G401 (cell line): ENCODE measurements at regions not wholly inside any gene's neighbourhood (a gene's known extent, or its start where the extent isn't known, plus 50 kb on each side); places are given as distances from the start of the nearest gene placed in this dataset.
A peak's percentile ranks its signal among the peaks of the same experiment; 100 is the strongest.

Source experiments
- DNase-seq: peaks from one replicate; pipeline ENCODE4 v3.0.0-alpha.2; 2015; ENCODE audit warnings: low spot score
- in situ Hi-C: cut with HindIII; loops from 2 replicates; pipeline ENCODE4 v1.10.0; 2016; ENCODE audit warnings: low sequenced_read_pairs, mixed read lengths

DNA sequence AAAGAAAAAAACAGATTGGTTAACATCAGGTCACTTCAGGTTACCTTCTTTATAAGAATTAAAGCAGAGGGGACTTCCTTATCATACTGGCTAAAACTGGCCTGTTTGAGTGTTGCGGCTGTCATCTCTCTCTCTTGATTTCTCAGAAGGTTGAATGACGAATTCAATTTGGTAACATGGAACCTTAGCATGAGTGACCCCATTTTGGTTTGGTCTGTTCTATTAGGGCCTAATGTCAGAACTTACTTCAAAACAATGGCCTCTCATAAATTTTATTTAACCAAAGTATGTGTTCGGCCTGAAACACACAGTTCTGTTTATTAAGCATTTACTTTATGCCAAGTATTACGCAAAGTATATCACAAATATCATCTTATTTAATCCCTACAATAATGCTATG, 147.5 kb downstream of the CAAP1 start:
- in situ Hi-C loops, result no loop called here
- no peak for DNase-seq

DNA sequence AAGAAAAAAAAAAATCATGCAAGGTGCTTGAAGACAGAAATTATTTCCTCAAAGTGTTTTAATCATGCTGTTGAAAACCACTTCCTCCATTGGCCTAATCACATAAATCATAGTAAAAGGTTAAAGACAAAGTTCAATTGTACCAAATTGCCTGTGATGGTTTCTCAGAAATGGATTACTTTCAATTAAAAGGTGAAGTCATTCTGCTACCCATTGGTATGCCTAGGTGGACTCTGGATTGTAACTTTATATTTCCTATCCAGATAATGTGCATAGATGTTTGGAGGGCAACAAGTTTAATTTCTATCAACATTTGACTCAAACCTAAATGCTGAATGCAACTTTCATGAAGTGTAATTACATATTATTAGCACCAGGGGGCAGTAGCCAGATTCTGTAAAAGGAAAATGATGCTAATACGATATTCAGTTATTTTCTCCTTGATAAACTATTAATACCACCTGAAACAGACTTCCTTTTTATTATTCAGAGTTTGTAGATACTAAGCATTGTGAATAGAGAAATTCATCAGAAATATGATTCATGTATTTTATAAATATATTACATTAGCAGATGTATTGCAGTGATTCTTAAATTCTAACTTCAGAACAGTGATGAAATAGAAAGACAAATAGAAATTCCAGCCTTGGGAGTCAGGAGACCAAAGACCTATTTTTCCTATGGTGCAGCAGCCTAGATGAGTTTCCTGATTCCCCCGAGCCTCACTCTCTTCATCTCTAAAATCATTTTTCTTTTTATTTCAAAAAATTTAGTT, 148.2 kb downstream of the CAAP1 start:
- DNase-seq, result peak; percentile 19
- in situ Hi-C loops, result no loop called here

DNA sequence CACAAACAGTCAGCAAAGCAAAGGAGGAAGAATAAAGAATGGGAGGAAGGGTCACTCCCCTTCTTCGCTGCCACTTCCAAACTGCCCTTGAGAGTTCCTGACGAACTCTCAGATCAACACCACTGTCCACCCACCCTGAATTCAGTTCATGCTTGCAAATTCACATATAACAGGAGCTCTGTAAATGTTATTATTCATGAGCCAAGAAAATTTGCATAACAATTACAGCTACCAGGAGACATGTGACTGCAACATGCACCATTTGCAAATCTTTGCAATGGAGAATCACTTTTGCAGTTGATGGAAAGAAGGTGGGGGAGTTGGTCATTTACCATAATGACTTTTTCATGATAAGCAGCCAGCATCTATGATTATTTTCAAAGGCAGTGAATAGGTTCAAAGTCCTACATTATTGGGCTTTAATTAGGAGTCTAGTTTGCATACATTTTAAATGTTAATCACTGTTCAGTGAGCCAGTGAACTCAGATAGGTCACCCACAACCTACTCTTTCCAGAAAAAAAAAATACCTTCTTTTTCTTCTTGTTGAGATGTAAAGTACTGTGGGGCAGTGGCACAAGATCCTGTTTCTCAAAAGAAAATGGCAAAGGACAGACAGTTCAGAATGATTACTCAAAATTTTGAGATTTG, 149.7 kb downstream of the CAAP1 start:
- in situ Hi-C loops, result no loop called here
- DNase-seq, result no peak

DNA sequence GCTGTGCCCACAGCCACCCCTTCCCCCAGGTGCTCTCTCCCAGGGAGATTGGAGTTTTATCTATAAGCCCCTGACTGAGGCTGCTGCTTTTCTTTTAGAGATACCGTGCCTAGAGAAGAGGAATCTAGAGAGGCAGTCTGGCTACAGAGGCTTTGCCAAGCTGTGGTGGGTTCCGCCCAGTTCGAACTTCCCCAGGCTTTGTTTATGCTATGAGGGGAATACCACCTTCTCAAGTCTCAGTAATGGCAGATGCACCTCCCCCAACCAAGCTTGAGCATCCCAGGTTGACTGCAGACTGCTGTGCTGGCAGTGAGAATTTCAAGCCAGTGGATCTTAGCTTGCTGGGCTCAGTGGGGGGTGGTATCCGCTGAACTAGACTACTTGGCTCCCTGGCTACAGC, 157.4 kb downstream of the CAAP1 start:
- no peak for DNase-seq
- in situ Hi-C loops, result no loop called here

DNA sequence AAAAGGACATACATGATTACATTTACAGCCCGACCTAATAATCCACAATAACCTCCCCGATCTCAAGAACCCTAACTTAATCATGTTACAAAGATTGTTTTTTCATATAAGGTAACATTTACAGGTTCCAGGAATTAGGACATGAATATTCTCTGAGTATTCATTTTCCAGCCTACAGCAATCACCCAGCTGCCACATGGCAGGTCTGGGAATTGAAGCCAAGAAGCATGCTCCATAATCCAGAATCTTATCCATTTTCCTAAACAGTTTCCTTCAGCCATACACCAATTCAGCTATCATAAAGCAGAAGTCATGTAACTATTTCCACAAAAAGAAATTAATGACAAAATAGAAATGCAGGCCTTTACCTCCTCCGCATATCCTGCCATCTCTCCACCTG, 163.4 kb downstream of the CAAP1 start:
- in situ Hi-C loops, result no loop called here
- DNase-seq, result no peak

DNA sequence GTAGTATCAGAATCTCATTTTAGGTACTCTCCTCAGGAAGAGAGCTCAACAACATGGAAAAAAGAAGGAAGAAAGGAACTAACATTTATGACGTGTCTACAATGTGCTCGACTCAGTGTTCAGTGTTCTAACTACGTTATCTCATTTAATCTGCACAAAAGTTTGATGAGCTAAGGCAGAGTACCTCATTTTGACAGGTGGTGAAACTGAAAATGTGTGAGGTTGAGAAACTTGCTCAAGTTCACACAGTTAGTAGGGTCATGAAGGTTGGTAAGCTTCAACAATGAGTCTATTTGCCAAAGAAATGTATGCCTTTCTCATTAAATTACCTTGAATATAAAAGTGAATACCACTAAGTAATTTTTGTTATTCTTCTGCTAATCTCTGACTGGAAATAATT, 165.1 kb downstream of the CAAP1 start:
- in situ Hi-C loops, result no loop called here
- no peak for DNase-seq

DNA sequence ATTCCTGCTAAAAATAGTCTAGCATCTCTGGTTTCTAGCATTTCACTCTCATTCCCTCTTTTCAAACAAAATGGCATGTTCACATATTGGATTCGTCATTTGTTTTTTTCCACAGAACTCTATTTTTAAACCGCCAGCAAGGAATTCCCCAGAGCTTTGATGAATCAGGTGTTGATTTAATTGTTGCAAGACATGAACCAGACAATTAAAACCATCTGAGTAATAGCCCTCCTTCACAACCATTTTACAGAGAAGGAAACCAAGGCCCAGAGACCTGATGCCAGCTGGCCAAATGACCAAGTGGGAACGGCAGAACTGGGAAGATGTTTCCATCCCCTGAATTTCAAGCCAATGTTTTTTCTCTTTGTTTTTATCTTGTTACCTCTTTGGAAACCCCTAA, 167.0 kb downstream of the CAAP1 start:
- in situ Hi-C loops, result no loop called here
- no peak for DNase-seq

DNA sequence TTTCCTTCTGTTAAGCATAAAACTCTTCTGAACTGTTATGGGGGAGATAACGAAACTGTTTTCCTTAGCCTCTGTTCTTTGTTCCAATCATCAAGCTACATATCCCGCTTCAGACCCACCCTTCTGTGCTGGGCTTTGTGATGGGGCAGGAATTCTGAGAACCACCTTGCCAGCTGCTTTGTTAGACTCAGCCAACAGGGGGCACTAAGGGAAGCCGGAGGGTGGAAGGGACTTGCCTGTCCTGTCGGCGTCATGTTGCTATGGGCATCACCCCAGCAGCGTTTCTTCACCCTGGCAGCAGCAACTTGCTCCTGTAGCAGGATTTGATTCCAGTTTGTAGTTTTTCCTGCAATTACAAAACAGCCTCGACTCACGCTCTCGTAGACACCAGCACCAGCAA, 169.1 kb downstream of the CAAP1 start:
- in situ Hi-C loops, result no loop called here
- peak; percentile 13 for DNase-seq

DNA sequence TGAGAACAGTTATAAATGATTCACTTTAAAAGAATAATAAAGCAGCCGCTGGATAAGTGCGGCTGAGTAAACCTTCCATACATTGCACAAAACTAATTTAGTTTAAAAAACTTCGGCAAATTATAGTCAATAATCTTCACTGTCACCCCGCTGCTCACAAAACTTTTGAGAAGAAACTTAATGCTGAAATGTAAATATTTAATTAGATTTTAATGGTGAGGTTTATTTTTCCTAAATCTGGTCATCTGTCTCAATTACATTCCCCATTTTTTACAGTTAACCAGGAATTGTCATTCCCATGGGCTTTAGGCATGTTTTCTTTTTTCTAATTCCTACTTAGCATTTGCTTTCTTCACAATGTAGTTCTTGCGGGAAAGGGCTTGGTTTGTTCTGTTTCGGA, 169.8 kb downstream of the CAAP1 start:
- in situ Hi-C loops, result no loop called here
- DNase-seq, result no peak

DNA sequence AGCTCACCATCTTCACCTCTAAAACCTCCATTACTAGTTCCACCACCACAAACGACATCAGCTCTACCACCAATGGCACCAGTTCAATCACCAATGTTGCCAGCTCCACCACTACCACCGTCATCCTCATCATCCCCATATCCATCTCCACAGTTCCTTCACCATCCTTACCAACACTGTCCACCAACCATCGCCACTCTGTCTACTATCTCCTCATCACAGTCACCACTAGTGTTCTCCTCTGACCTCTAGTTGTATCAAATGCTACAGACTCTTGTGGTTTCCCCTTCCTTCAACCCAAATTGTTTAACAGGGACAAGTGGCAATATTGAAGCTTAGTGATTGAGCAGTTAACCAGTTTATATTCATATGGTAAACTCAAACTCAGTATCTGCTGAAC, 182.6 kb downstream of the CAAP1 start:
- in situ Hi-C loops, result no loop called here
- DNase-seq, result no peak

DNA sequence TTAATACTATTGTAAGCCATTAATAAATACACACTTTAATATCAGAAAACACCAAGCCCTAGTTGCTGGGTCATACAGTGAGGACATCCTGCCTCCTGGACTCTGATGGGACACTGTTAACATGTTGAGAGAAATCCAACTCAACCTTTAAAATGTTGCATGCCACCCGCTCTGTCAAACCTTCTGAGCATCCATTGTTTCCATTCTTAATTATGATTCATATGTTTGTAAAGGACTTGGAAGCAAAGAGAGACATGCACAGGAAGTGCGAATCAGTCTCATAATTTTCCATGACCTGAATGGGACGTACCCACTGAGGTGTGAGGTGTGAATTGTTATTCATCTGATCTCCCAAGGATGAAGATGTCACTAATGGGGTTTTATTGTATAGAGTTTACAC, 186.4 kb downstream of the CAAP1 start:
- no peak for DNase-seq
- in situ Hi-C loops, result no loop called here

DNA sequence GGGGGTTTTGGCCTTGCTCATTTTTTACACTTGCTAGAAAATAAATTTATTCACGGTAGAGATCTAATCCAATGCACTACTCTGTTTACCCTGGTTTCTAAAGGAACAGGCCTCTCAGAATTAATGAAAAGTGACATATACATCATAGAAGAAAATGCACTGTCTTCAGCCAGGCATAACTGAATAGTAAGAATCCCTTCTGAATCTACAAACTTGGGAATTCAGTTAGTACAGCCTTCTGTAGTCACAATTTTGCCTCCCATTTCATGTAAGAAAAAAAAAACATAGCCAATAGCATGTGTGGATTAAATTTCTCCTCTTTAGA, 197.3 kb downstream of the CAAP1 start:
- DNase-seq, result no peak
- in situ Hi-C loops, result no loop called here

DNA sequence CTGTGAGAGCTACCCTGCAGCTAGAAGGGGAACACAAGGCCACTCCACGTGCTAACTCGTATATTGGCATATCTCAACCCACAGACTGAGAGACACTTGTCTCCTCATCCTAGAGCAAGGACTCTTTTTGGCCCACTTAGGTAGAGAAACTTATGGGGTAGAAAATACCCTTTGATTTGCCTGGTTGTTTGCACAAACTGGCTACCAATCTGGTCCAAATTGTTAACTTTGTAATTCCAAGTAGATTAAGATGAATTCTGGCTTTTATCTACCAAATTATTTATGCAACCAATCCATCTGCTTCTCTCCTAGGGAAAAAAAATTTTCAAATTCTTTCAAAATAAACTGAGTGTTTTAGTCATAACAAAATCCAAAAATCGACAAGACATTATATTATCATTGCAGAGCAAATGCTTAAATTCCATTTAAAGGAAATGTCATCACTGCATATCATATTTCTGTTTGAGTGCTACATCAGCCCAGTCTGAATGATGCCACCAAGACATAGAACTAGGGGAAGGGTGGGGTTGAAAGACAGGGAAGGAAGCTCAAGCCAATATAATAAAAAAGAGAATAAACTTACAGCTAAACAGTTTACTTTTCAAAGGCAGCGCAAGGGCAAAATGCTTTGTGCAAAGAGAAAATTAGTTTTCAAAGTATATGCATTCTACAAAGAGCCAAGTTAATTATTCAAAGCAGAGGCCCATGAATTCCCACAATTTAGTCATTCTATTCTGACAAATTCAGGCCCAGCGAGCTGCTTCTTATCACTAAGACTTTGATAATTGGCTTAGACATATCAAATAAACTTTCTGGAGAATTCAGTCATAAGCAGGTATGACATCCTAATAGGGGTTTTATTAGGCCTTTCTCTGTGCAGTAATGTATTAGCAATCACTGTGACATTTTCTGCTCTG, 198.0 kb downstream of the CAAP1 start:
- in situ Hi-C loops, result no loop called here
- DNase-seq, result no peak

DNA sequence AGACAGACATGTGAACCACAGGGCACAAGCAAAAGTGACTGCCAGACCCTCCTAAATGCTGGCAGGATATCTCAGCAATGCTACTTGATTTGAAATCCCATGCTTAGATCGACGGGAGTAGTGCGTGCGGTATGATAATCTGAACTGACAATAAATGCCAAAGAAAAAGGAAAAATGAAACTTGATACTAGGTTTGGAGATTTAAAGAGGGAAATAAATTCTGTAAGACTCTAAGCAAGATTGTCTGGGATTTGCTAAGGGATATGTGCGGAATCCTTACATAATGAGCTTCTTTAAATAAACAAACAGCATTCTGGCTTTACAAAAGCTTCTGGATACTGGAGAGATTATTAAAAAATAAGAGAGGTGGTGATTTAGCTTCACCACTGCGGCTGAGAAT, 203.6 kb downstream of the CAAP1 start:
- in situ Hi-C loops, result no loop called here
- no peak for DNase-seq

DNA sequence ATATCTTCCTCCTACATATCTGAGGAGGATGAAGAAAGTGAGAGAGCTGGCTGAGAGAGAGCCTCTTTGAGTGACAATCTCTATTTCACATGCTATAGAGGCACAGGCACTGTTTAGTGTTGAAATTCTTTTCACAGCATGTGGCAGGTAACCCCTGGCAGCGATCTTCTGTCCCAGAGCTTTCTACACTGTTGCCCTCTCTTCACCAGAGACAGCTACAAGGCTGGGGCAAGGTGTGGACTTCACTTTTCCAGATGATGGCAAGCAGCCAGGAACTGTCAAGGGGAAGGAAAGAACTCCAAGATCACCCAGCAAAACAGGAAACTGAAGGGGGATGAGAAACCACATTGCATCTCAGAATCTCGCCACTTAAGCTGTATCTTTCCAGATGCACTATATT, 205.2 kb downstream of the CAAP1 start:
- in situ Hi-C loops, result no loop called here
- DNase-seq, result no peak

DNA sequence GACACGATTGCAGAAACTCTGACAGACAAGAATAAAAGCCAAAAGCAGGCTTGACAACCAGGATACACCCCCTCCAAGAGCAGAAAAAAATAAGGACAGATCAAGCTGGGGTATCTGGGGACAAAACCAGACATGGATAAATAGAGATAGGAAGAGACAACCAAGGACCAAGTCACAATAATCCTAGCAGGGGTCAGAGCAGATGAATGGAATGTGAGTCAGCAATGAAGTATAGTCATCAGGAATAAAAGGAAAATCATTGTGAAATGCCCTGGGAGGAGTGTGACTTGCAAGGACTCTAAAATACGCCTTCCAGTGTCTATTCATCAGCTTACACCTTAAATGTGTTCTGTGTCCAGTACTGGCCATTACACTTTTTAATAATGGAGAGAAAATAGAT, 206.8 kb downstream of the CAAP1 start:
- in situ Hi-C loops, result no loop called here
- no peak for DNase-seq

DNA sequence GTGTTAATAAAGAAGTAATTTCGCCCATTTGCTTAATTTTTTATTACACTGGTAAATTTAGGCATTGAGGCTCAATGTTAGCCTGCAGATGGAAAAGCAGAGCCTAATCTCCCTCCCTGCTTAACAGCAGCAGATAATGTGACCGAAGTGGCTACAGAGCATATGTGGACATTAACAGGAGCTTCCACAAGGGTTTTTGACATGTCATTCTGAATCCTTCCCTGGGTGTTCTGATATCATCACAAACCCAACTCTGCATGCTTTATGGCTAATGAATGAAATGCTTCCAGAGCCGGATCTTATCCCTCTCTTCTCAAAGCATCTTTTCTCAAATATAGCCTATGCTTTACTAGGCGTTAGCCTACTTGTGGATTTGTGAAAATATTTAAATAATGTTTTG, 208.6 kb downstream of the CAAP1 start:
- DNase-seq, result no peak
- in situ Hi-C loops, result no loop called here

DNA sequence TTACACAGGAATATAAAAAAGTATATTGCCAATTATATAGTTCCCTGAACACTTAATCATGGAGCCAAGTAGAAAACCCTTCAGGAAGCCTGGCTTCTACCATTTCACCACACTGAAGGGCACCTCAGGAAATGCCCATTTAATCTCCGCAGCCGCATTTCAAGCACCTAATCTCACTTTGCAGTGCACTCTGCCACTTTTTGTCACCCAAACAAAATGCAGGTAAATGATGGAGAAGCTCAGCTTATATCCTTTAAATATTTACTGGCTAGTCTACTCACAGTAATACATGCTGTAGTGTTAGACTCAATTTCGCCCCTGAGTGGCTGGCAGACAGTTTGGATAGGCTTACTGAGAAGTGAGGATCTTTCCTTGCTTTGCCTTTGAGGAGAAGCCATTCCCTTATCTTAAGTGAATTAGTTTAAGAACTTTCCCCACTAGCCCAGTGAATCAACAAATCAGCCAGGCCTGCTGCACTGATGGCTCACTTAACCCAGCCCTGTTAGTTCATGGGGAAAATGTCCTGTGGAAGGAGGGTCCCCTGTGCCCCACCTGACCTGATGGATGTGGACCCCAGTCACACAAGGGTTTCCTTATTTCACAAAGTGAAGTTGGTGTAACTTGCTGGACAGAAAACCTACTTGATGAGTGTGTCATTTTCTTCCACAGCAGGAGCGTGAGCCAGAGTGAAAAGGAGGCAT, 209.7 kb downstream of the CAAP1 start:
- in situ Hi-C loops, result no loop called here
- DNase-seq, result no peak

DNA sequence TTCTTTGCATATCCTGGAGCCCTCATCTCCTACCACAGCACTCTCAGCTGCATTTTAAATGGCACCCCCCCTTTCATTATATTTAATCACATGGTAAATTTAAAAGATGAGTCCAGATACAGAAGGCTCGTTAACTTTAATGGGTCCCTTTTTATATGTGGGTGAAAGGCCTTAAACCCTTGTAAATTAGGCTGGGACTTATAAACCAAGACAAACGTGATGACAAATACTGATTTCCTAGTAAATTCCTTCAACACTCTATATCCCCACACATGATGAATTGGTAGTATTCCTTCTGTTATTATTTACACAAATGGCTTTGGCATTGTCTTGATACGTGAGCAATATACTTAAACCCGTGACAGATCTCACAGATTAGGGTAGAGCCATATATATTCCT, 210.6 kb downstream of the CAAP1 start:
- DNase-seq, result no peak
- in situ Hi-C loops, result no loop called here
